ENCODE measurements at regions not wholly inside any gene's neighbourhood (a gene's known extent, or its start where the extent isn't known, plus 50 kb on each side); places are given as distances from the start of the nearest gene placed in this dataset.

GRCh38 chr14:22469538-22470303, 119.3 kb downstream of the DAD1 start:
- Histone ChIP-seq H4K20me1 (ENCODE audit: insufficient read depth, low read length) (no peaks in the 10 kb centered on the region), H3K9me3 (ENCODE audit: low read depth, low read length) (no peaks in the 10 kb centered on the region), H3K4me3 (ENCODE audit: insufficient read depth, low read length) (no peak overlapping the region), H2AFZ (ENCODE audit: low read length) (no peak overlapping the region), H3K36me3 (ENCODE audit: insufficient read depth, low read length) (no peaks in the 10 kb centered on the region), H3K4me2 (ENCODE audit: insufficient read depth, low read length) (no peak overlapping the region), H3K27ac (ENCODE audit: low read depth, low read length) (no peak overlapping the region), H3K79me2 (ENCODE audit: insufficient read depth, low read length) (no peaks in the 10 kb centered on the region), H3K4me1 (ENCODE audit: insufficient read depth, low read length) (peaks cover 5% of the 10 kb centered on the region), H3K27me3 (ENCODE audit: insufficient read depth, low read length) (no peaks in the 10 kb centered on the region)
- TF ChIP-seq CTCF (IDR thresholded peaks at IDR 0.05; ENCODE audit: extremely low read depth, low read depth, low read length), result no peak
- no peak for DNase-seq (ENCODE audit: insufficient read length, low spot score, missing footprints)

- no peak for TF ChIP-seq CTCF (IDR thresholded peaks at IDR 0.05; ENCODE audit: extremely low read depth, low read depth, low read length)
- no peaks in the 10 kb centered on the region for H3K36me3 ChIP-seq (ENCODE audit: insufficient read depth, low read length)
- no peak overlapping the region for H3K27ac ChIP-seq (ENCODE audit: low read depth, low read length)
- no peaks in the 10 kb centered on the region for H3K9me3 ChIP-seq (ENCODE audit: low read depth, low read length)
- DNase-seq (ENCODE audit: insufficient read length, low spot score, missing footprints), result no peak
- H2AFZ ChIP-seq (ENCODE audit: low read length), result no peak overlapping the region
- no peaks in the 10 kb centered on the region for H3K27me3 ChIP-seq (ENCODE audit: insufficient read depth, low read length)
- H4K20me1 ChIP-seq (ENCODE audit: insufficient read depth, low read length), result no peaks in the 10 kb centered on the region
- H3K4me2 ChIP-seq (ENCODE audit: insufficient read depth, low read length), result no peak overlapping the region
- H3K79me2 ChIP-seq (ENCODE audit: insufficient read depth, low read length), result no peaks in the 10 kb centered on the region
- H3K4me1 ChIP-seq (ENCODE audit: insufficient read depth, low read length), result peaks cover 2% of the 10 kb centered on the region
- no peak overlapping the region for H3K4me3 ChIP-seq (ENCODE audit: insufficient read depth, low read length)
These were observed 120.2 kb downstream of the DAD1 start for GRCh38 chr14:22468830-22469229.

- Histone ChIP-seq H3K27me3 (ENCODE audit: insufficient read depth, low read length) (peaks cover 3% of the 10 kb centered on the region), H3K79me2 (ENCODE audit: insufficient read depth, low read length) (no peaks in the 10 kb centered on the region), H3K4me3 (ENCODE audit: insufficient read depth, low read length) (no peak overlapping the region), H2AFZ (ENCODE audit: low read length) (no peak overlapping the region), H4K20me1 (ENCODE audit: insufficient read depth, low read length) (no peaks in the 10 kb centered on the region), H3K36me3 (ENCODE audit: insufficient read depth, low read length) (no peaks in the 10 kb centered on the region), H3K4me1 (ENCODE audit: insufficient read depth, low read length) (peaks cover 2% of the 10 kb centered on the region), H3K4me2 (ENCODE audit: insufficient read depth, low read length) (no peak overlapping the region), H3K9me3 (ENCODE audit: low read depth, low read length) (no peaks in the 10 kb centered on the region), H3K27ac (ENCODE audit: low read depth, low read length) (no peak overlapping the region)
- TF ChIP-seq CTCF (IDR thresholded peaks at IDR 0.05; ENCODE audit: extremely low read depth, low read depth, low read length), result no peak
- DNase-seq (ENCODE audit: insufficient read length, low spot score, missing footprints), result no peak
These were observed 122.5 kb downstream of the DAD1 start for GRCh38 chr14:22466491-22466890.

- no peak for TF ChIP-seq CTCF (IDR thresholded peaks at IDR 0.05; ENCODE audit: extremely low read depth, low read depth, low read length)
- peaks cover 3% of the 10 kb centered on the region for H3K27me3 ChIP-seq (ENCODE audit: insufficient read depth, low read length)
- H3K4me2 ChIP-seq (ENCODE audit: insufficient read depth, low read length), result no peak overlapping the region
- H3K36me3 ChIP-seq (ENCODE audit: insufficient read depth, low read length), result no peaks in the 10 kb centered on the region
- H3K4me3 ChIP-seq (ENCODE audit: insufficient read depth, low read length), result no peak overlapping the region
- H3K9me3 ChIP-seq (ENCODE audit: low read depth, low read length), result no peaks in the 10 kb centered on the region
- DNase-seq (ENCODE audit: insufficient read length, low spot score, missing footprints), result no peak
- no peak overlapping the region for H3K27ac ChIP-seq (ENCODE audit: low read depth, low read length)
- no peaks in the 10 kb centered on the region for H4K20me1 ChIP-seq (ENCODE audit: insufficient read depth, low read length)
- no peaks in the 10 kb centered on the region for H3K79me2 ChIP-seq (ENCODE audit: insufficient read depth, low read length)
- peaks cover 2% of the 10 kb centered on the region for H3K4me1 ChIP-seq (ENCODE audit: insufficient read depth, low read length)
- H2AFZ ChIP-seq (ENCODE audit: low read length), result no peak overlapping the region
These were observed 123.7 kb downstream of the DAD1 start for GRCh38 chr14:22465201-22465840.

Measured in osteoblast (primary cell).